Natural killer cell (primary cell): ENCODE measurements at regions not wholly inside any gene's neighbourhood (a gene's known extent, or its start where the extent isn't known, plus 50 kb on each side); places are given as distances from the start of the nearest gene placed in this dataset.

Experiments
- ATAC-seq, 3 donors: fragments of 150-1000 bp in 2 of 3; fragments of 200-7000 bp in 1 of 3; cut with Tn5 transposase; 1 replicate in 1 of 3; 2 replicates in 2 of 3; pipeline ENCODE4 v1.10.0; 2021; ENCODE audit warnings: mild to moderate bottlenecking in 2 of 3, moderate library complexity in 2 of 3
- DNase-seq, 2 donors: peaks; one replicate each; pipeline versions ENCODE4 v3.0.0 to v3.0.0-alpha.2; 2013 to 2021; ENCODE audit warnings: mixed read lengths in 1 of 2
- H3K27ac ChIP-seq: one replicate; pipeline ENCODE4 v1.5.1; 2013; ENCODE audit warnings: mild to moderate bottlenecking, low read length
- H3K27me3 ChIP-seq: one replicate; pipeline ENCODE4 v1.6.1; 2013; ENCODE audit warnings: low read length; ENCODE audit not compliant: control insufficient read depth, insufficient read depth
- H3K36me3 ChIP-seq: one replicate; pipeline ENCODE4 v1.6.1; 2013; ENCODE audit warnings: low read length; ENCODE audit not compliant: control insufficient read depth, insufficient read depth
- H3K4me1 ChIP-seq: one replicate; pipeline ENCODE4 v1.6.1; 2013; ENCODE audit warnings: low read length; ENCODE audit not compliant: control insufficient read depth, insufficient read depth
- H3K4me3 ChIP-seq: one replicate; pipeline ENCODE4 v1.5.1; 2013; ENCODE audit warnings: low read length
- H3K9me3 ChIP-seq: one replicate; pipeline ENCODE4 v1.6.1; 2013; ENCODE audit warnings: low read length; ENCODE audit not compliant: control insufficient read depth, insufficient read depth
- H3K27ac Mint-ChIP-seq, 2 donors: one replicate each; pipeline ENCODE4 v1.8.0; 2022; ENCODE audit warnings: mild to moderate bottlenecking in 2 of 2, mixed read lengths in 2 of 2, moderate library complexity in 1 of 2
- H3K27me3 Mint-ChIP-seq, 2 donors: one replicate each; pipeline ENCODE4 v1.8.0; 2022; ENCODE audit warnings: low read depth in 2 of 2, mixed read lengths in 2 of 2
- H3K36me3 Mint-ChIP-seq: one replicate; pipeline ENCODE4 v1.8.0; 2022; ENCODE audit warnings: mixed read lengths
- H3K4me1 Mint-ChIP-seq, 2 donors: one replicate each; pipeline ENCODE4 v1.8.0; 2022; ENCODE audit warnings: mixed read lengths in 2 of 2
- H3K4me3 Mint-ChIP-seq: one replicate; pipeline ENCODE4 v1.8.0; 2022; ENCODE audit warnings: mild to moderate bottlenecking, moderate library complexity, mixed read lengths
- H3K9me3 Mint-ChIP-seq, 2 donors: one replicate each; pipeline ENCODE4 v1.8.0; 2022; ENCODE audit warnings: mixed read lengths in 2 of 2
- CTCF ChIP-seq: fragments of 200-600 bp; IDR thresholded peaks from one replicate; pipeline ENCODE4 v1.8.0; 2022; ENCODE audit warnings: antibody characterized with exemption
- WGBS: methylation state at CpG from one replicate; pipeline ENCODE4 v1.1.7; 2013; ENCODE audit warnings: missing lambda C conversion rate; ENCODE audit not compliant: insufficient coverage; 5-methylcytosine and 5-hydroxymethylcytosine counted together
- intact Hi-C: fragments of 100-400 bp; cut with micrococcal nuclease; formaldehyde crosslinking; loops from one replicate; pipeline ENCODE4 v1.14.2; 2022

- H3K27ac ChIP-seq = no peak overlapping the region
- H3K27me3 Mint-ChIP-seq = no peaks in the 10 kb centered on the region
- WGBS = 80% methylated on average over 1 of the region's 1 CpG
- H3K36me3 ChIP-seq = no peaks in the 10 kb centered on the region
- H3K4me3 Mint-ChIP-seq = no peak overlapping the region
- no peaks in the 10 kb centered on the region for H3K4me1 Mint-ChIP-seq
- H3K36me3 Mint-ChIP-seq = peaks cover 6% of the 10 kb centered on the region
- H3K4me3 ChIP-seq = no peak overlapping the region
- no peak for TF ChIP-seq CTCF
- peaks cover 8 to 12% of the 10 kb centered on the region in 2 donors for H3K9me3 Mint-ChIP-seq
- ATAC-seq = no peak
- intact Hi-C loops = no loop called here
- DNase-seq = no peak
- H3K27me3 ChIP-seq = no peaks in the 10 kb centered on the region
- H3K4me1 ChIP-seq = no peaks in the 10 kb centered on the region
- no peaks in the 10 kb centered on the region for H3K9me3 ChIP-seq
- no peak overlapping the region for H3K27ac Mint-ChIP-seq
These were observed 403.1 kb upstream of the SEMA3C start for GRCh38 chr7:81321949-81322348.

- Histone ChIP-seq H3K27me3 (no peaks in the 10 kb centered on the region), H3K4me1 (no peaks in the 10 kb centered on the region), H3K27ac (no peak overlapping the region), H3K4me3 (no peak overlapping the region), H3K9me3 (no peaks in the 10 kb centered on the region), H3K36me3 (no peaks in the 10 kb centered on the region)
- H3K27me3 Mint-ChIP-seq = no peaks in the 10 kb centered on the region
- no peak for TF ChIP-seq CTCF
- H3K36me3 Mint-ChIP-seq = no peaks in the 10 kb centered on the region
- no peaks in the 10 kb centered on the region for H3K4me1 Mint-ChIP-seq
- no peak overlapping the region for H3K27ac Mint-ChIP-seq
- no peak for ATAC-seq
- WGBS = 96% methylated on average over 3 of the region's 3 CpGs
- H3K9me3 Mint-ChIP-seq = peaks cover 8 to 13% of the 10 kb centered on the region in 2 donors
- no peak overlapping the region for H3K4me3 Mint-ChIP-seq
- no peak for DNase-seq
- intact Hi-C loops = no loop called here
These were observed 398.9 kb upstream of the SEMA3C start for GRCh38 chr7:81317741-81318140.

GRCh38 chr7:81308643-81309322 is 389.9 kb upstream of the SEMA3C start:
- Histone ChIP-seq H3K36me3 (no peaks in the 10 kb centered on the region), H3K9me3 (no peaks in the 10 kb centered on the region), H3K27ac (no peak overlapping the region), H3K4me3 (no peak overlapping the region), H3K4me1 (no peaks in the 10 kb centered on the region), H3K27me3 (no peaks in the 10 kb centered on the region)
- peaks cover 5 to 7% of the 10 kb centered on the region in 2 donors for H3K9me3 Mint-ChIP-seq
- no peaks in the 10 kb centered on the region for H3K36me3 Mint-ChIP-seq
- intact Hi-C loops = no loop called here
- no peak overlapping the region for H3K27ac Mint-ChIP-seq
- ATAC-seq (no peak), DNase-seq (no peak)
- no peak overlapping the region for H3K4me3 Mint-ChIP-seq
- no peak for TF ChIP-seq CTCF
- no peaks in the 10 kb centered on the region for H3K27me3 Mint-ChIP-seq
- 69% methylated on average over 2 of the region's 2 CpGs for WGBS
- H3K4me1 Mint-ChIP-seq = no peaks in the 10 kb centered on the region

- no peak overlapping the region for H3K27ac ChIP-seq
- no peaks in the 10 kb centered on the region for H3K9me3 ChIP-seq
- no peaks in the 10 kb centered on the region for H3K27me3 ChIP-seq
- no peak for ATAC-seq
- TF ChIP-seq CTCF = no peak
- intact Hi-C loops = no loop called here
- DNase-seq = no peak
- Mint-ChIP-seq H3K27ac (no peak overlapping the region), H3K36me3 (no peaks in the 10 kb centered on the region), H3K9me3 (peaks cover 5 to 11% of the 10 kb centered on the region in 2 donors), H3K4me1 (no peaks in the 10 kb centered on the region), H3K4me3 (no peak overlapping the region), H3K27me3 (no peaks in the 10 kb centered on the region)
- no peaks in the 10 kb centered on the region for H3K4me1 ChIP-seq
- H3K4me3 ChIP-seq = no peak overlapping the region
- no peaks in the 10 kb centered on the region for H3K36me3 ChIP-seq
- 76% methylated on average over 2 of the region's 2 CpGs for WGBS
These were observed 383.0 kb upstream of the SEMA3C start for GRCh38 chr7:81301815-81302214.
